ENCODE measurements at regions not wholly inside any gene's neighbourhood (a gene's known extent, or its start where the extent isn't known, plus 50 kb on each side); places are given as distances from the start of the nearest gene placed in this dataset.

DNA sequence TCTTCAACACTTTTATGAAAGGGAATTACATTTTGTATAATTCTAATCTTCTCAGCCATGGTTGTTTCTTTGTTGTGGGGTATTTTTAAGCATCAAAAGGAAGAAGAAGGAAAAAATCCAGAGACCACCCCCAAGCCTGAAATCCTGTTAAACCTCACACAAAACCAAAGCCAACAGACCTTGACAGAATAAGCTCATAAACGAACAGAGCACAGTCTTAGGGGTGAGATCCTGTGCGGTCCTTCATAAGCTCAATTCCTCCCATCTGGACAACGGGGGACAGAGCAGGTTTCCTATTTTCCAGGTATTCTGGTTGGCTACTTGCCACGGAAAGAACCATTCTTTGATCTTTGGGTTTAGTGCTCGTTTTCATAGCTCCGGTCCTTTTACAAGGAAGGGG is 151.3 kb upstream of the SULF2 start:
- peaks cover 4% of the 10 kb centered on the region for H3K4me1 Mint-ChIP-seq
- peaks cover 16% of the 10 kb centered on the region for H3K27me3 Mint-ChIP-seq (ENCODE audit: low read depth)
- no peak for TF ChIP-seq CTCF (conservative IDR thresholded peaks at IDR 0.05)
- no peak overlapping the region for H3K4me3 Mint-ChIP-seq
- no peak overlapping the region for H3K27ac Mint-ChIP-seq (ENCODE audit: unreplicated experiment)
- no peaks in the 10 kb centered on the region for H3K9me3 Mint-ChIP-seq
- no peaks in the 10 kb centered on the region for H3K36me3 Mint-ChIP-seq (ENCODE audit: low read depth)
- no peak for DNase-seq (ENCODE audit: low read depth, low spot score)

DNA sequence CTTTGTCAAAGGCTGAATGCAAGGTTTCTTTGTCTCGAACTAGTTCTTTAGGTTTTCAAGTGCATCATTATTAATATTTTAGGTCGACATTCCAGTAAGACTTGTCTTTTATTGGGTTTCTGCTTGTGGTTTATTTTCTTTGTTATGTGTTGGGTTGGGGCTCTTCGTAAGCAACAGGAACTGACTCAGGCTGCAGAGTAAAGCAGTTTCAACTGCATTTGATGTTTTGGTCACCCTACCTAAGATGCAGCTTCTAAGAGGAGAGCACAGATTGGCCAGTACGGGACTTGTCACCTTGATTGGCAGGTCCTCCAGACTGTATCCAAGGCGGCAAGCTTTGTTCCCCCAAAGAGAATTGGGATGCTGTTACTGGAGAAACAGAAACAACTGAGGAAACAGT is 149.5 kb upstream of the SULF2 start:
- no peak overlapping the region for H3K4me3 Mint-ChIP-seq

DNA sequence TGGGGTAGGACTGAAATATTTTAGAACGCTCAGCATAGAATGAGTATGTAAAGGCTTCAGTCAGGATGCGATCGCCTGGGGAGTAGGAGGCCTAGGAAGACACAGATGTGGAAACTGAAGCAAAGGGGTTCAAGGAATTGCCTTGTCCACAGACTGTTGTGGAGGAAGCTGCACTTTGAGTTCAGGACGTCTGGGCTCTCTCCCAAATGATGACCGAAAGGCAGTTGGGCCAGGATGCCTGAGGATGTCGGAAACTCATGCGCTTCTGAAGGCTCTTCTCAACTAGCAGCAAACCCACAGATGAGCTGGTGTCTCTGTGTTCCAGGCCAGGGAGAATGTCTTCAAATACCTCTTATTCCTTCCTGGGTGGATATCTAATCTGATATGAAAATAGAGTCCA is 146.2 kb upstream of the SULF2 start:
- Mint-ChIP-seq H3K4me1 (peaks cover 6% of the 10 kb centered on the region), H3K9me3 (no peaks in the 10 kb centered on the region), H3K4me3 (no peak overlapping the region), H3K27ac (ENCODE audit: unreplicated experiment) (no peak overlapping the region), H3K36me3 (ENCODE audit: low read depth) (no peaks in the 10 kb centered on the region), H3K27me3 (ENCODE audit: low read depth) (peaks cover 11% of the 10 kb centered on the region)
- TF ChIP-seq CTCF (conservative IDR thresholded peaks at IDR 0.05) = no peak
- no peak for DNase-seq (ENCODE audit: low read depth, low spot score)

More for the DNA sequence above, 149.5 kb upstream of the SULF2 start:
- H3K36me3 Mint-ChIP-seq (ENCODE audit: low read depth) = no peaks in the 10 kb centered on the region
- no peak for TF ChIP-seq CTCF (conservative IDR thresholded peaks at IDR 0.05)
- H3K4me1 Mint-ChIP-seq = peaks cover under 1% of the 10 kb centered on the region
- H3K27ac Mint-ChIP-seq (ENCODE audit: unreplicated experiment) = no peak overlapping the region
- no peaks in the 10 kb centered on the region for H3K9me3 Mint-ChIP-seq
- peaks cover 16% of the 10 kb centered on the region for H3K27me3 Mint-ChIP-seq (ENCODE audit: low read depth)
- no peak for DNase-seq (ENCODE audit: low read depth, low spot score)

GRCh38 chr20:47931002-47931401 is 145.7 kb upstream of the SULF2 start:
- Mint-ChIP-seq H3K27me3 (ENCODE audit: low read depth) (peaks cover 7% of the 10 kb centered on the region), H3K4me1 (peaks cover 6% of the 10 kb centered on the region), H3K27ac (ENCODE audit: unreplicated experiment) (no peak overlapping the region), H3K9me3 (no peaks in the 10 kb centered on the region), H3K4me3 (no peak overlapping the region), H3K36me3 (ENCODE audit: low read depth) (no peaks in the 10 kb centered on the region)
- no peak for DNase-seq (ENCODE audit: low read depth, low spot score)
- TF ChIP-seq CTCF (conservative IDR thresholded peaks at IDR 0.05) = no peak

GRCh38 chr20:47929368-47930115 is 144.3 kb upstream of the SULF2 start:
- Mint-ChIP-seq H3K4me3 (no peak overlapping the region), H3K27ac (ENCODE audit: unreplicated experiment) (no peak overlapping the region), H3K36me3 (ENCODE audit: low read depth) (no peaks in the 10 kb centered on the region), H3K27me3 (ENCODE audit: low read depth) (peaks cover 8% of the 10 kb centered on the region), H3K4me1 (peaks cover 6% of the 10 kb centered on the region), H3K9me3 (no peaks in the 10 kb centered on the region)
- TF ChIP-seq CTCF (conservative IDR thresholded peaks at IDR 0.05) = no peak
- no peak for DNase-seq (ENCODE audit: low read depth, low spot score)
